Ecto neural progenitor cell (in vitro differentiated cells): ENCODE measurements at regions not wholly inside any gene's neighbourhood (a gene's known extent, or its start where the extent isn't known, plus 50 kb on each side); places are given as distances from the start of the nearest gene placed in this dataset.
"Not testable (repeated sequence)": the region's sequence is repeated elsewhere in the genome, so short reads cannot be mapped to it uniquely, and the experiment has no call there.

Experiments used
- DNase-seq: peaks from one replicate; pipeline ENCODE4 v3.0.0-alpha.2; 2018; ENCODE audit warnings: low spot score

DNA sequence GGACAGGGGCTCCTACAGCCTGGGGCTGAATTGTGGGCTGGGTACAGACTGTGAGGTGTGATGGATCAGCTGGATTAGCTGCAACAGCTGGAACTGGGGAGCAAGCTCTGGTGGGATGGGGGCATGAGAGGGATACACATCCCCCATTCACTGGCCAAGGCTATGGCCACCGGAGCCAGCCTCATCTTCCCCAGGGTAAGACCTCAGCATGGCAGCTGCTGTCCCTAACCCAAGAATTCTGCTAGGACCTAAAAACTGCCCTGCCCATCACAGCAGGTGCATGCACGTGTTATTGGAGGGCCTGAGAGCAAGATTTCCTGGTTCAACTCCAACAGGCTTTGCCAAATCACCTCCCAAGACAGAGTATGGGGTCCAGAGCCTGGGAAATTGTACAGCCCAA, 258.6 kb upstream of the AGTR2 start:
- DNase-seq = no peak

DNA sequence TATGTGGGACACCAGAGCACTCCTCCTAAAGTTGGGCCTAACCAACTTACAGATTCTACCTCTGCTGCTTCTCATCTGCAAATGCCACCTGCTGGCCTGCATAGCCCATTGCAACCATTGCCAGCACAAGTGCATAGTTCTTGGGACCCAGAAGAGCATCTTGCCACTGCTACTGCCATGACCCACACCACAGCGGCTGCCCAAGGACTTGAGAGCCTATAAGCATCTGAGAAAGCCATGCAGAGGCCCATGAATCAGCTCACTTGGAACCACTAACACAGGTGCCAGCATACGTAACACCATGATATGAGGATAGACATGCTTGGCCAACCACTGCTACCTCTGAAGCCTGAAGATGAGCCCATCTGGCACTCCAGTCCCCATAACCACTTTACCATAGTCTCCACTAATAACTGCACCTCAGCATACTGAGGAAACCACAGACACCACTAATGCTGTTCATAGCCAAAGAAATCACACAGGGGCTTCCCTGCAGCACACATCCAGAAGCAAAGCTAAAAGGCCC, 258.1 kb upstream of the AGTR2 start:
- DNase-seq = no peak

DNA sequence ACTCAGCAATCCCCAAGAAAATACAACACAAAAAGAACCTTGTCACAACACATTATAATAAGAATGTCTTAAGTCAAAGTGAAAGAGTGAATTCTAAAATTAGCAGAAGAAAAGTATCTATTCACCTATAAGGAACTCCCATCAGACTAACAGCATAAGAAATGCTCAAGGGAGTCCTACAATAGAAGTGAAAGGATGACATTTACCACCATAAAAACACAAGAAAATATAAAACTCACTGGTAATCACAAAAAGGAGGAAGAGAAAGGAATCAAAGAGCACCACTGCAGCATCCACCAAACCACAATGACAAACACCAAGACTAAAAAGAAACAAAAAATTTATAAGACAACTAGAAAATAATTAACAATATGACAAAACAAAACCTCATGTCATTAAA, 257.0 kb upstream of the AGTR2 start:
- DNase-seq = no peak

DNA sequence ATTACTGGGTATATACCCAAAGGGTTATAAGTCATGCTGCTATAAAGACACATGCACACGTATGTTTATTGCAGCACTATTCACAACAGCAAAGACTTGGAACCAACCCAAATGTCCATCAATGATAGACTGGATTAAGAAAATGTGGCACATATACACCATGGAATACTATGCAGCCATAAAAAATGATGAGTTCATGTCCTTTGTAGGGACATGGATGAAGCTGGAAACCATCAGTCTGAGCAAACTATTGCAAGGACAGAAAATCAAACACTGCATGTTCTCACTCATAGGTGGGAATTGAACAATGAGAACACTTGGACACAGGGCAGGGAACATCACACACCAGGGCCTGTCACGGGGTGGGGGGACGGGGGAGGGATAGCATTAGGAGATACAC, 254.9 kb upstream of the AGTR2 start:
- not testable (repeated sequence) for DNase-seq

DNA sequence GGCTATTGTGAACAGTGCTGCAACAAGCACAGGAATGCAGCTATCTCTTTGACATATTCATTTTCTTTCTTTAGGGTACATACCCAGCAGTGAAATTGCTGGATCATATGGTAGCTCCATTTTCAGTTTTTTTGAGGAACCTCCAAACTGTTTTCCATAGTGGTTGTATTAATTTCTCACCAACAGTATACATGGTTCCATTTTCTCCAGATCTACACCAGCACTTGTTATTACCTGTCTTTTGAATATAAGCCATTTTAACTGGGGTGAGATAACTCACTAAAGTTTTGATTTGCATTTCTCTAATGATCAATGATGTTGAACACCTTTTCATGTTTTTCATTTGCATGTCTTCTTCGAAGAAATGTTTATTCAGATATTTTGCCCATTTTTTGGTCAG, 241.1 kb upstream of the AGTR2 start:
- no peak for DNase-seq

DNA sequence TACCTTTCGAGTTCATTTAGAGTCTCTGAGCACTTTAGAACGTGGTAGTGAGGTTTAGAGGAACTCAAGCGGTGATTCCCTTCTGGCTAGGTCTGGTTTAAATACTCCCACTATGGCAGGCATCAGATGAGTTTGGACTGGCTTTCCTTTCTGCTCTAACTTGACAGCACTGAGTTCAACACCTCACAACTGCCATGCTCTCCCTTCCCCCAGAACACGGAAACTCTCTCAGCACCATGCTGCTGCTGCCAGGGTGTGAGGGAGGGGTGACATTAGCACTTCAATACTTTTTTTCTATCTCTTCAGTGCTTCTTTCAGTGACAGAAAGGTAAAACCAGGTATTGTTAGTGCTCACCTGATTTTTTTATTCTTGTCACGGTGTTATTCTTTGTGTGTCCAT, 234.5 kb upstream of the AGTR2 start:
- no peak for DNase-seq

DNA sequence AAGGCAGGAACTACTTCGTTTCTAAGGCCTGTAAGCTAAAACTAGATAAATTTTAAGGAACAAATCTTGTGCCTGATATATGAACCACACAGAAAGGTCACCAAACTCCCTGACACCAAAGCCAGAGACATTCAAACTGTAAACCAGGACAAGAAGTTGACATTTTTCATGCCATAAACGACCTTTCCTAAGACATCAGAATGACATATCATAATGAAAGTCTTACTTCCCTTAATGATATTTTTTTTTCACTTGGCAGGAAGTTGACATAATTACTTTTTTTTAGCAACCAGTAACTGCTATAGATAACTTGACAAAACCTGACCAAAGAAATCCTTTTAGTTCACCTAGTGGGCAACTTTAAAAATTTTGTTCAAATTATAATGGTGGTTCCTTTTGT, 231.5 kb upstream of the AGTR2 start:
- DNase-seq = no peak

DNA sequence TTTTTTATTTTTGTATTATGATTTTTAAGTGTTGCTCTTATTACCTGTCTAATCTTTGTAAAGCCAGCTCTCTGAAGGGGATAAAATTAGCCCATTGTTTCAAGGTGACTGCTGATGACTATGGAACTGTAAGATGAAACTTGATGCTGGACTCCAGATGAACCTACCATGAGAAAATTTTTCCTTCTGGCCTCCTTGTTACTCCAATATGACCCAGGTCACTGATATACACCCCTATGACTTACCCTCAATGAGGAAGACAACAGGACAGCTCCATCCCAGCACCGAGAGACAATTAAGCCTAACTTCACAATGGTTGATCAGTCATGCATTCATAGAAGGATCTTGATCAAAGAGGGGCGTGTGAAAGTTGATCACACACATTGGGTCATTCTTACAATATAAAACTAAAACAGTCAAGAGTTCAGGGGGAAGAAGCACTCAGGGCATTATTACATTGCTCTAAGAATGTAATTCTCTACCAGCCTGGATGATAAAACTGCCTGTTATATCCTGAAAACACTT, 230.8 kb upstream of the AGTR2 start:
- no peak for DNase-seq

DNA sequence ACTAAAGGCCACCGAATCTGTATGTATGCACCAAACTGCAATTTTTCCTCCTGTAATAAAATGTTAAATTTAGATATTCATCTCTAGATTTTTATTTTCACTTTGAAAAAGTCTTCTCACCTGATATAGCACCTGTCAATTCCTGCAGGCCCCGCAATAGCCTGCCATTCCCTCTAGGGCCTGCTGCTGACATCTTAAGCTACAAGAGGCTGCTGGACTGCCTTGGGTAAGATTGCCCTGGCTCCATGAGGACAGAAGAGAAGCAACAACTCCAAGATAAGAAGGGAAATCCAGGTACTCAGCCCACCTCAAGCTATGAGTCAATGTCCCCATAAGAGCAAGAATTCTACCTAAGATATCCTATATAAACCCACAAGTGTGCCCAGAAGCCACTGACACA, 230.2 kb upstream of the AGTR2 start:
- DNase-seq = no peak

DNA sequence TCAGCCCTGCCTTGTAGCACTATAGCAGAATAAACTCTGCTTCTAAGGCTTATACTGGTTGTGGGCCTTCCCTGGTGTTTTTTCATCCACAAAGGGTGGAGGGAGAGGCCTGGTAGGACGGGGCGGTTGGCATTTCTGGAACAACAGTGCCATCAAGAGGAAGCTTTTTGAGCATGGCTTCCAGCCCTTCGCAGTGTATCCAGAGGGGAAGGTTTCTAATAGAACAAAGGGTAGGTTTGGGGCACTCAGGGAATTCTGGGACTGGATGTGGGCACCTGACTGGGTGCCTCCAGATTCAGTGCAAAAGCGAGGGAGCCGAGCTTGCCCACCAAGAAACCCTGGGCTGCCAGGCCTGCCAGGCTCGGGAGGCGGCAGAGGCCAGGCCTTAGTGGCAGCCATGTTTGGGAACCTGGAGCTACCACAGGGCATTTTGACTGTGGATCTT, 229.6 kb upstream of the AGTR2 start:
- peak; percentile 77 for DNase-seq

DNA sequence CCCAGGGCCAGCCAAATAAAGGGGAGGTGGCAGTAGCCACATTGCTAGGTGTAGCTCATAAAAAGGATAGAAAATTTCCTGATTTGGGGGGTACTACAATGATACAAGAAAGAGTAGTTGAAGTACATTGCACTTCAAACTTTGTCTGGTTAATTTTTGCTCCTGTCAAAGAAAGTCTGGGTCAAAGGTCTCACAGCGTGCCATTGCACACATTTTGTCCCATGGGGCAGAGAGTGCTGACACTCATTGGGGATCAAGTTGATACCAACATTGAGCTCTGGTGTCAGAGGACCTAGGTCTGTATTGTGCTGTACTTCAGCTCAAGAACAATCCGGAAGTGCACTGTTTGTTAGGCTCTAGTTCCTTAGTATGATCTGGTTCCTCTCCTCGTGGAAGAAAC, 229.2 kb upstream of the AGTR2 start:
- no peak for DNase-seq

DNA sequence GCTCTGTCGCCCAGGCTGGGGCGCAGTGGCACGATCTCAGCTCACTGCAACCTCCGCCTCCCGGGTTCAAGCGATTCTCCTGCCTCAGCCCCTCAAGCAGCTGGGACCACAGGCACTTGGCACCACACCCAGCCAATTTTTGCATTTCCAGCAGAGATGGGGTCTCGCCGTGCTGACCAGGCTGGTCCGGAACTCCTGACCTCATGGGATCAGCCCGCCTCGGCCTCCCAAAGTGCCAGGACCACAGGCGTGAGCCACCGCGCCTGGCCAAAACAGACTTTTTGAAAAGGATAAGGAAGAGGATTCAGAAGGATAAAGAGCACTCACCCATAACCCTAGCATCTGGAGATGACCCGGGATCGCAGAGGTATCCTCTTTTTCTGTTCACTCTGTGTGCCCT, 224.5 kb upstream of the AGTR2 start:
- no peak for DNase-seq

DNA sequence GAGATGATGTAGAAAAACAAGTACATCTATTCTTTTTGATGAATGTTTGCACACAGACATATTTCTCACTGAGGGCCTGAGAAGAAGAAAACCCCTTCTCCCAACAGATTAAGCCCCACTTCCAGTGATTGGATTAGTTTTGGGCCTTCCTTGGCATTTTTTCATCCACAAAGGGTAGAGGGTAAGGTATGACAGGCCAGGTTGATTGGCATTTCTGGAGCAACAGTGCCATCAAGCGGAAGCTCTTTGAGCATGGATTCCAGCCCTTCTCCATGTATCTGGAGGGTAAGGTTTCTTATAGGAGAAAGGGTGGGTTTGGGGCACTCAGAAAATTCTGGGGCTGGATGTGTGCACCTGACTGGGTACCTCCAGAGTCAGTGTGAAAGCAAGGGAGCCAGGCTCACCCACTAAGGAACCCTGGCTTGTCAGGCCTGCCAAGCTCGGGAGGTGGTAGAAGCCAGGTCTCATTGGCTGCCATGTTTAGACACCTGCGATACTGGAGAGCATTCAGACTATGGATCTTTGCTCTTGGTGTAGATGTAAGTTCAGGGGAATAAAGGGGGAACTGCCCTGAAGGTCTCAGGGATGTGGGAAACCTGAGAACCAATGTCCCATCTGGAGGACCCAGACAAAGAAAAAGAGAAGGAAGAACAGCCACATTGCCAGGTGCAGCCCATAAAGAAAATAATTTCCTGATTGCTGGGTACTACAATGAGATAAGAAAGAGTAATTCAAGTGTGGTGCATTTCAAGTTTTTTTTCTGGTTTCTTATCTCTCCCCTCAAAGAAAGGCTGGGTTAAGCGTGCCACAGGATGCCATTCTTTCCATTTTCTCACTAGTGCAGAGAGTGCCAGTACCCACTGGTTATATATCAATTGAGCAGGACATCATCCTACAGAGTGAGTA, 222.3 kb upstream of the AGTR2 start:
- DNase-seq = no peak

DNA sequence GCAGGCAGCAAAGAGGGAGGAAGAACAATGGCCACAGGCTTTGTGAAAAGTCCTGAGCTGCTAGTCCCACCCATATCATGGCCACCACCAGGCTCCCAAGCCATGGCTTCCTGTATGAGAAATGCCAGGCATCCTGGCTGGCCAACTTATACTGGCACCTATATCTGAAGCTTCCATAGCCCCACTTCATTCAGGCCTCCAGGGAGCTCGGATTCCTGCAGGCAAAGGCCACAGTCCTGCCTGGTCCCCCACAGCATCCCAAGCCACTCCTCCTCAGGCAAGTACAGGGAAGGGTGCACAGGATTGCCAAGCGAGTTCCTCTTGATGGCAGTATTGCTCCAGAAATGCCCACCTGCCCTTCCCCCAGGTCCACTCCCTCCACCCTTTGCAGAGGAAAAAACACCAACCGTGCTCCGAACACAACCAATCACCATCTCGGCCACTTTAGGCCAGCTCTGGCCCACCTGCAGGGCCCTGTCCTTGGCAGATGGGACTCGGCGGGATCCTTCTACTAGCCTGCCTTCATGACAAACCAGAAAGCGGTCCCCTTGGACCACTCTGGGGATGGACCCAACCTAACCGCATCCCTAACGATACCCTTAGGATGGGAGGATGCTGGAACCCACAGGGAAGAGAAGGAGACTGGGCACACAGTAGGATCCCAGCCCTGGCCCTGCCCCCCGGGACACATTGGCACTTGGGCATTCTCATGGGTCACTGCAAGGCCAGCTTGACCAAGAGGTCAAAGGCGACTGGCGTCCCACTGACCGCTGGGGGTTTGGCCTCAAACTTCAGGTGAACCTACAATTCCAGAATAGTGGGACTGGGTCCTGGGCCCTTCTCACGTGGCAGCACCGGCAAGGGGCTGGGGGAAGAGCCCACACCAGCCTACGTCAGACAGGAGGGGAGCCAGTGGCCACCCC, 220.4 kb upstream of the AGTR2 start:
- peak; percentile 63 for DNase-seq

DNA sequence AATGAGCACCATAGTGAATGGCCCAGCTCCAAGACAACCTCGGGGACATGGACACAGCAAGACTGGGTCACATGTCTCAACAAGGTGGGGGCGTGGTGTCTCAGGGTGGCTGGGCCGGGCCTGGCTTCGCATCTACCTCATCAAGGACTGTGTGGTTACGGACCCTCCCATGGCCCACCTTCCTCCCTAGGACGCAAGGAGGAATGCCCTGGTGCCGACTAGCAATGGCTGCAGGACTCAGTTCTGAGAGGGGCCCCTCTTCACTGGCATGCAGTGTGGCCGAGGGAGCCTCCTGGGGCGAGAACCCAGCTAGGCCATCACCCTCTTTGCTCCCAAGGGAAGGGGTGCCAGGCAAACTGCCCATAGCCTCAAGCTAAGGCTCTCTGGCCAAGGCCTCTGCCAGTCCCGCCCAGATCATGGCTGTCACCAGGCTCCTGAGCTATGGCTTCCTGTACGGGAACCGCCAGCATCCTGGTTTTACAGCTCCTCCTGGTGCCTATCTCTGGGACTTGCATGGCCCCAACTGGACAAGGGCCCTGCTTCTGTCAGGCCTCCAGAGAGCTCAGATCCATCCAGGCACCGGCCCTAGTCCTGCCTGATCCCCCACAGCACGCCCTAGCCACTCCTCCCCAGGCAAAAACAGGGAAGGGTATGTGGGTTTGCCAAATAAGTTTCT, 218.0 kb upstream of the AGTR2 start:
- no peak for DNase-seq

DNA sequence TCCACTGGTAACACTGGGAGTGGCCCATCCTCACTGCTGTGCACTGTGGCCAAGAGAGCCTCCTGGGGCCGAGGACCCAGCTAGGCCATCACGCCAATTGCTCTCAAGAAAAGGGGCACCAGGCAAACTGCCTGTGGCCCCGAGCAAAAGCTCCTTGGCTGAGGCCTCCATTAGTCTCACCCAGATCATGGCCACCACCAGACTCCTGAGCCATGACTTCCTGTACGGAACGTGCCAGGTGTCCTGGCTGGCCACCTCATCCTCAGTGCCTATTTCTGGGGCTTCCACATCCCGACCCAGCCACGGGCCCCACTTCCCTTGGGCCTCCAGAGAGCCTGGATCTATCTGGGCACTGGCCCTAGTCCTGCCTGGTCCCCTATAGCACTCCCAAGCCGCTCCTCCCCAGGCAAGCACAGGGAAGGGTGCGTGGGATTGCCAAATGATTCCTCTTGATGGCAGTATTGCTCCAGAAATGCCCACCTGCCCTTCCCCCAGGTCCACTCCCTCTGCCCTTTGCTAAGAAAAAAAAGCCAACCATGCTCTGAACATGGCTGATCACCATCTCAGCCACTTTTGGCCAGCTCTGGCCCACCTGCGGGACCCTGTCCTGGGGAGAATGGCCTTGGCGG, 212.6 kb upstream of the AGTR2 start:
- no peak for DNase-seq

DNA sequence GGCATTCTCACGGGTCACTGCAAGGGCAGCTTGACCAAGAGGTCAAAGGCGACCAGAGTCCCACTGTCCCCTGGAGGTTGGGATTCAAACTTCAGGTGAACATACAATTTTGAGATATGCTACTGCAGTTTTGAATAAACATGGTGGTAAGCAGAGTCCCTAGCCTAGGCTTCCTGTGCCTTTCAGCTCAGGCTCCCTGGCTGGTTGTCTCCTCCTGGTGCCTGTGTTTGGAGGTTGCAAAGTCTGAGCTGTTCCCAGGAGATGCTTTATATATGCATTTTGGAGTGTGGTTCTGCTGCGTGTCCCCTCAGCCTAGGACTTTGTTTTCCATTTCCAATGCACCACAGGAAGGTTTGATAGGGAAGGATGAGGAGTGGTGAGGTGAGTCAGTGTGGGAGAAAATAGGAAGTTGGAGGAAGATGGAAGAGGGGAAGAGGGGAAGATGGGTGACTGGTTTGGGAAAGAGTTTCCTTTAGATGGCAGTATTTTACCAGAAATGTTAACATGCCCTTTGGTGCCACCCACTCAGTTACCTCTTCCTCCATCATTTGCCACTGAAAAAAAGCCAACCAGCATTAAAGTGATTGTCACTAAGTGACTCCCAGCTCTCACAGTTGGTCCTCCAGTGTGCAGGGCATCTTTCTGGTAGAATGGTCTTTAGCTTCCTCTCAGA, 211.7 kb upstream of the AGTR2 start:
- no peak for DNase-seq

DNA sequence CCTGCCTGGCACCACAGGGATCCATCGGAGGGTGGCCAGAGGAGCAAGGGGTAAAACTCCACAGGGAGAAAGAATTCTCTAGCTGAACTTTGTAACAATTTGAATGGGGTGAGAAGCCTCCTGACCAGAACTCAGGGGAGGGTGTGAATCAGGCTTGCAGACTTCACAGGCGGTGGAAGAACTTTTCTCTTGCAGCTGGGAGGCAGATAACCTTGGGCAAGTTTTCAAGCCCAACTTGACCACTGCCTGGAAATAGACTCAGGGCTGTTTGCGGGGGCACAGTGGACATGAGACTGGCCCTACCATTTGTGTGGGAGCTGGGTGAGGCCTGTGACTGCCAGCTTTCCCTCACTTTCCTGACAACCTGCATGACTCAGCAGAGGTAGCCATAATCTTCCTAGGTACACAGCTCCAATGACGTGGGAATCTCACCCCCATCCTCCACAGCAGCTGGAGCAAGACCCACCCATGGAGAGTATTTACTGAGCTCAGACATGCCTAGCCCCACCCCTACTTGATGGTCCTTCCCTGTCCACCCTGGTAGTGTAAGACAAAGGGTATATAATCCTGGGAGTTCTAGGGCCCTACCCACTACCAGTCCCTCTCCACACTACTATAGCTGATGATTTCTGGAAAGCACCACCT, 210.0 kb upstream of the AGTR2 start:
- no peak for DNase-seq

DNA sequence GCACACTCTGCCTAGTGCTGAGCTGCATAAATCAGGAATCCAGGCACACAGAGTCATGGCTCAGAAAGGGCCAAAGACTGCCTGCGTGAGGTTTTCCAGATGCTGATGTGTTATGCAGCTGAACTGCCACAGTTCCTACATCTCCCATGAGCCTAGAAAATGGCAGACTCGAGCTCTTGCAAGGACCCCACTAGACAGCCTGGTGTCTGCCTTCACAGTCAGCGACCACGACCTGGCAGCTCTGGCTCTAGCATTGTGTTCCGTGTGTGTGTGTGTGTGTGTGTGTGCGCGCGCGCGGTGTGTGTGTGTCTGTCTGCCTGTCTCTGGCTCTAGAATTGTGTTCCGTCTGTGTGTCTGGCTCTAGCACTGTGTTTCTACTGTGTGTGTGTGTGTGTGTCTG, 203.6 kb upstream of the AGTR2 start:
- no peak for DNase-seq
